Fibroblast of skin of left quadriceps (primary cell): ENCODE measurements at regions not wholly inside any gene's neighbourhood (a gene's known extent, or its start where the extent isn't known, plus 50 kb on each side); places are given as distances from the start of the nearest gene placed in this dataset.

Experiments
- DNase-seq, 2 experiments: peaks; one replicate each; pipeline ENCODE4 v3.0.0-alpha.2; 2013; ENCODE audit warnings: low read depth in 2 of 2

GRCh38 chr6:14713008-14713960 lies 532.6 kb upstream of the JARID2 start:
- no peak for DNase-seq

DNA sequence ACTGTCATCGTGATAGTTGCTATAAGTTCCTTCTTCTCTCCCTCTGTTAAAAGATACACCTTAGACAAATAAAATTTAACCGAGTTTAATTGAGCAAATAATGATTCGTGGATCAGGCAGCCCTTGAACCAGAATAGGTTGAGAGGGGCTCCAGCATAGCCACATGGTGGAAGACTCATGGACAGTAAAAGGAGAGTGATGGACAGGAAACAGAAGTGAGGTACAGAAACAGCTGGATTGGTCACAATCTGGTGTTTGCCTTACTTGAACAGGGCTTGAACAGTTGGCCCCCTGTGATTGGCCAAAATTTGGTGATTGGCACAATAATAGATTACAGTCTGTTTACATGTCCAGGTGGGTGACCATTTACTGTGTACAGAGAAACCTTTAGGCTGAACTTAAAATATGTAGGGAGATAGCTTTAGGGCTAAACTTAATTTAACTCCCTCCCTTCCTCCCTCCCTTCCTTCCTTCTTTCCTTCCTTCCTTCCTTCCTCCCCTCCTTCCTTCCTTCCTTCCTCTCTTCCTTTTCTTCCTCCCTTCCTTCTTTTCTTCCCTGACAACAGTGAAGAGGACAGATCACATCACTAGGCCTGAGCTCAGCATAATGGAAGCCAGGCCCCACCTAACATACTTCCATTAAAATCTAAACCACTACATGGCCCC lies 531.8 kb upstream of the JARID2 start:
- no peak for DNase-seq

- no peak for DNase-seq
Measured at GRCh38 chr6:14715076-14715475, 530.8 kb upstream of the JARID2 start.

- DNase-seq = no peak
Measured at GRCh38 chr6:14716499-14717146, 529.2 kb upstream of the JARID2 start.

DNA sequence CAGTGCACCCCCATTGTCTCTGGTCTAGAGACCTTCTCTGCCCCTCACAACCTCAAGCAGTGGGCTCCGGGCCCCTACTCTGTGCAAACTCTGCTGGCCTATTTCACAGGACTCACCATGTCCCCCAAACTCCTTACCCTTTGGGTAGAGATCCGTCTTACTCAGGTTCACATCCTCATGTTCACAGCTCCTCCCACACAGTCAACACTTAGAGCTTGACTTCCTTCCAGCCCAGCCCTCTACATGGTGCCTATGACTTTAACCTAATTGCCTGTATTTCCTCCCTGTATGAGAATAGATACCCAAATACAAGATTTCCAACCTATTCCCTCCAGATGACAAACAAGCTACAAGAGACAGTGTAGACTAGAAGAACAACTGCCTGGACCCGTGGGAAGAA lies 528.6 kb upstream of the JARID2 start:
- DNase-seq = no peak

DNA sequence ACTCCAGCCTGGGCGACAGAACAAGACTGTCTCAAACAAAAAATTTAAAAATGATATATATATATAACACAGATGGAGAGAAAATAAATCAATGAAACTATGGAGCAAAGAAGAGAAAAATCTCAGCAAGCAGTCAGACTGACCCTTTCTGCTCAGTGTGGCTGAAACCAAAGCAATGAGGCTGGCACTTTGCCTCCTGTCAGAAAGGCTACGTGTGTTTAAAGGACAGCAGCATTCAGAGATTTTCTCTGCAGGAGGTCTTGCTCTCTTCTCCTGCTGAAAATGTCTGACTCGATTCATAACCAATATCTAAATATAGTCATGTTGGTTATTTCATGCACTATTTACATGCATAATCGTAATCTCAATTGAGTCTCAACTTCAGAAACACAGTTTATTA lies 527.0 kb upstream of the JARID2 start:
- DNase-seq = no peak

DNA sequence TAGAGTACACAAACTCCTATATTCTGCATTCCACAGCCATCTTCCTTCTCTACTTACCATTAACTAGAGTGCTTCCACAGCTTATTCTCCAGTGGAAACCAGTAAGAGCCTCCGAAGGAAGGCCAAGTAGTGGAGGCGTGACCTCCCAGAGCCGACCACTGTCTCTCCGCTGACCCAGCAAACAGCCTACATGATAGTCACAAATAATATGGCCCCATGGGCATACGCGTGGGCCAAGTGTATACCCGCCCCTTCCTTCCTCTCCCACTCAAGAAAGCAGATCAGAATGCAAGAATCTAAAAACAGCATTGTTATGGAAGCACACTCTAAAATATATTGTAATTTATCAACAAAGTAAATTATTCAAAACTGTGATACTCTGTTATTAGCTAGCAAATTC lies 526.6 kb upstream of the JARID2 start:
- DNase-seq = no peak

GRCh38 chr6:14720411-14721102 lies 525.3 kb upstream of the JARID2 start:
- DNase-seq = no peak

- no peak for DNase-seq
Measured at GRCh38 chr6:14721103-14721758, 524.6 kb upstream of the JARID2 start.

- no peak for DNase-seq
Measured at GRCh38 chr6:14722001-14722562, 523.8 kb upstream of the JARID2 start.

DNA sequence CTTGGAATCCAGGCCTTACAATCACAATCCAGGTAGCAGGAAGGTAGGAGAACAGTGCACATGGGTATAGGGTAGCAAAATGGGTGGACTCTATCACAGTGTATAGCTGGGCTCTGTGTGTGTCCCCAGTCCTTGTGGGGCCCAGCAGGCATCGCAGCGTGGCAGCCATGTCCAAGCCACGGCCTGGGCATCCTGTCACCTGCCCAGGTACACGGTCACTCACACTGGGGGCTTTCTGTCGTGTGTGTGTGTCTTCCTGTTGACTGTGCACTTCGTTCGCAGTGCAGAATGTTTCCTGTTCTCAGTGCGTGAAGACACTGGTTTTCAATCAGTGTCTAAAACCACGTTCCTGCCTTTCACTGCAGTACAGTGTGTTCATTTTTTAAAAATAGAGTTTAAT lies 523.2 kb upstream of the JARID2 start:
- DNase-seq = no peak

DNA sequence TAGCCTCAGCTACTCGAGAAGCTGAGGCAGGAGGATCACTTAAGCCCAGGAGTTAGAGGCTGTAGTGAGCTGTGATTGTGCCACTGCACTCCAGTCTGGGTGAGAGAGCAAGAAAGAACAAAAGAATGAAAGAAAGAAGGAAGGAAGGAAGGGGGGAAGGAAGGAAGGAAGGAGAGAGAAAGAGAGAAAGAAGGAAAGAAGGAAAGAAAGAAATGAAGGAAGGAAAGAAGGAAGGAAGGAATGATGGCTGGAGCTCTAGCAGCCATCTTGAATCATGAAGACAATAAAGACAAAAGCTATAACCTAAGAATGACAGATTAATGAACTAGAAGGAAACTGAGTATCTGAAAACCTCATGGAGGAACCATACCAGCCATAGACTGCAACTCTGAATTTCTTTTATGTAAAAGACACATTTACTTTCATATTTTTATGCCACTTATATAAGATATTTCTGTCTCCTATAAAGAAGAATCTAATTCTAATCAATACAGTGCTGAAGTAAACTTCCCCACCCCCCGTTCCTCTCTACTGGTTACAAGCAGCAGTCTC lies 522.3 kb upstream of the JARID2 start:
- no peak for DNase-seq

DNA sequence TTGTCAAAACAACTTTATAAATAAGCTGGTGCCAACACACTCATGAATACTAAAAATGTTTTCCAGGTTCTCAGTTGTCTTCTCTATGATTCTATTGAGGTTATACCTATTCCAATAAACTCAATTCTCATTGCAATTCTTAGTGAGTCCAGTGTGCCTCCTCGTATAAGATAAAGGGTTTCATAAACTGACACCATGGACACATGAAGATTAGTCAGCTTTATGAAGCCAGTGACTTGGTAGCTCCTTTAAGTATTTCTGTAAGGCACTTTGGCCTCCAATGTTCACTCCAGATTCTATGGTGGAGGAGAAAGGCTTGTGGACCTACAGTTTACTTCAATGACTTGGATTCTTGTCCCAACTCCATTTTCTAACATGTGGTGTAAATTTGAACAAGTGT lies 521.3 kb upstream of the JARID2 start:
- no peak for DNase-seq

DNA sequence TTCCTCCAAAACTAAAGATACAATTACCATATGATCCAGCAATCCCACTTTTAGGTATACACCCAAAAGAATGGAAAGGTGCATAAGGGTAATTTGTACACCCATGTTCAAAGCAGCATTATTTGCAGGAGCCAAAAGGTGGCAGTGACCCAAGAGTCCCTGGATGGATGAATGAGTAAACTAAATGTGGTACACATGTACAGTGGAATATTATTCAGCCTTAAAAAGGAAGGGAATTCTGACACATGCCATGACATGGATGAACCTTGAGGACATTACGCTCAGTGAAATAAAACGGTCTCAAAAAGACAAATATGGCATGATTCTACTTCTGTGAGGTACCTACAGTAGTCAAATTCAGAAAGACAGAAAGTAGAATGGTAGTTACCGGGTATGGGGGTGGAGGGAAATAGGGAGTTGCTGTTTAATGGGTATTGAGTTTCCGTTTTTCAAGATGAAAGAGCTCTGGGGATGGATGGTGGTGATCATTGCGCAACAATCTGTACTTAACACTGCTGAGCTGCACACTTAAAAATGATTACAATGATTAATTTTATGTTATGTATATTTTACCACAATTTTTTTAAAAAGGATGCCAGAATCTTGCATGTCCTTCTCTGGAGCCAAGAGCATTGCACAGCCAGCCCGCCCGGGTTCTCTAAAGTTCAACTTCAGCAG lies 518.9 kb upstream of the JARID2 start:
- DNase-seq = no peak

- no peak for DNase-seq
Measured at GRCh38 chr6:14727494-14728395, 518.1 kb upstream of the JARID2 start.

- no peak for DNase-seq
Measured at GRCh38 chr6:14728396-14729024, 517.4 kb upstream of the JARID2 start.

DNA sequence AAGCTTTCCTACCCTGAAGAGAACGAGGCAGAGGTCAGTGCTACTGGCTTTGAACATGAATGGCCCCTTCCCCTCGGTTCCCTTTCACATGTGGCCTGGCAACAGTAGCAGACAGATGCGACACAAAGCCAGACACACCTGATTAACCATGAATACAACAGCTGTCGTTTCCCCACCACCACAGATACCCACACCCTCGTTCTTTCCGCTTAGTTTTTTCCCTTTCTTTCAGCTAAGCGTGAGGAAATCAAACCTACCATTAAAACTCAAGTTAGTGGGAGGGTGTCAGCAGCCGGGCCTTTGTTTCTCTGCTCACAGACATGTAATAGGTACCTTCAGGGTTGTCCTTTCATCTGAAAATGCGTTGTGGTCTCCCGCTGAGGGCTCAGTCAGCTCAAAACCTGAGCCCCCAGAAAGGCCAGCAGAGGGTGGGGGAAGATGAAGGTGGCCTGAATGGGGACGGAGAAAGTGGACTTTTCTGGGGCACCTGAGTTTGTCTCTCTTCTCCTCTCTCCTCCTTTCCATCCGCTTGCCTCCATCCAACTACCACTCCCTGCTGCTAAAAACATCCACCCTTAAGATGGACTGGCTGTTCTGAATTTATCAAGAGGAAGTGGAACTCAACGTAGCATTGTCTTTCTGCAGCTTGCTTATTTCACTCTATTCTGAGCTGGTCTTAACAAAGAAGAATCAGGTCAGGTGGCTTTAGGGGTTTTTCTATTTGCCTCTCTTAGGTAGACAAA lies 516.6 kb upstream of the JARID2 start:
- DNase-seq = no peak

DNA sequence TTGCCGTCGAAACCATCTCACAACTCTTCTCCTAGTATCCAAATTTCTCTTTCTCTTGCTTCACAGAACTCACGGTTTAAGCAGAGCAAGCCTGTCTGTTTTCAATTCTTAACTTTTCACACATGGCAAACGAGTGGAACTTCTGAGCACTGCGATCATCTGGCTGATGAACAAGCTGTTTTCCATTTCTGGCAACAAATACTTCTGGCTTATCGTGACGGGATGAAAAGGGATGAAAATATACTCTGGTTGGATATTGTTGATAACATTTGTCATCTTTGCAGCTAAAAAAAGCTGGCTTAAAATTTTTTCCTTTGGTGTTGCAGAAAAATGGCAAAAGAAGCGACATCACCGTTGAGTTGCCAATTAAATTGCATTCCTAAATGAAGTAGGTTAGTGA lies 515.2 kb upstream of the JARID2 start:
- DNase-seq = peak in 1 of 2 experiments; percentile 50
